Neural cell (in vitro differentiated cells): ENCODE measurements at regions not wholly inside any gene's neighbourhood (a gene's known extent, or its start where the extent isn't known, plus 50 kb on each side); places are given as distances from the start of the nearest gene placed in this dataset.
A peak's percentile ranks its signal among the peaks of the same experiment; 100 is the strongest.

ENCODE experiments used
- H2AFZ ChIP-seq: fragments of 200-600, 300-800 bp; sonication (generic), shearing (Covaris generic); 2 replicates; pipeline ENCODE4 v1.6.0; 2014; ENCODE audit warnings: low read depth, mild to moderate bottlenecking, antibody characterized with exemption, low read length, moderate library complexity
- H3F3A ChIP-seq: fragments of 200-600 bp; shearing (Covaris generic); 2 replicates; pipeline ENCODE4 v1.6.1; 2016; ENCODE audit warnings: mild to moderate bottlenecking, moderate library complexity, mixed read lengths, antibody characterized with exemption, low read length; ENCODE audit not compliant: insufficient read depth, poor library complexity, severe bottlenecking
- H3K27ac ChIP-seq: fragments of 200-600, 300-800 bp; sonication (generic), shearing (Covaris generic); 2 replicates; pipeline ENCODE4 v1.5.1; 2014; ENCODE audit warnings: mild to moderate bottlenecking, low read length, moderate library complexity
- H3K27me3 ChIP-seq: fragments of 300-800, 200-600 bp; sonication (generic), shearing (Covaris generic); 2 replicates; pipeline ENCODE4 v1.6.0; 2014; ENCODE audit warnings: mild to moderate bottlenecking, low read depth, low read length, moderate library complexity; ENCODE audit not compliant: insufficient read depth
- H3K36me3 ChIP-seq: fragments of 300-800, 200-600 bp; sonication (generic), shearing (Covaris generic); 2 replicates; pipeline ENCODE4 v1.5.1; 2014; ENCODE audit warnings: mild to moderate bottlenecking, antibody characterized with exemption, low read length, moderate library complexity; ENCODE audit not compliant: insufficient read depth
- H3K4me2 ChIP-seq: fragments of 300-800, 200-600 bp; sonication (generic), shearing (Covaris generic); 2 replicates; pipeline ENCODE4 v1.6.0; 2014; ENCODE audit warnings: mild to moderate bottlenecking, low read length
- H3K4me3 ChIP-seq: fragments of 300-800, 200-600 bp; sonication (generic), shearing (Covaris generic); 2 replicates; pipeline ENCODE4 v1.5.1; 2014; ENCODE audit warnings: mild to moderate bottlenecking, low read length, moderate library complexity
- H3K79me2 ChIP-seq: fragments of 200-600 bp; shearing (Covaris generic); replicated peaks from 2 replicates; pipeline ENCODE4 v1.6.0; 2014; ENCODE audit warnings: mild to moderate bottlenecking, low read length, moderate library complexity; ENCODE audit not compliant: insufficient read depth
- H3K9ac ChIP-seq: fragments of 300-800, 200-600 bp; sonication (generic), shearing (Covaris generic); 2 replicates; pipeline ENCODE4 v1.6.1; 2016; ENCODE audit warnings: mild to moderate bottlenecking, low read length, mixed read lengths
- H3K9me2 ChIP-seq: fragments of 200-600 bp; shearing (Covaris generic); 2 replicates; pipeline ENCODE4 v1.6.1; 2016; ENCODE audit warnings: mild to moderate bottlenecking, low read length, mixed read lengths; ENCODE audit not compliant: insufficient read depth
- H3K9me3 ChIP-seq: fragments of 200-600, 300-800 bp; sonication (generic), shearing (Covaris generic); 2 replicates; pipeline ENCODE4 v1.6.1; 2016; ENCODE audit warnings: mild to moderate bottlenecking, mixed run types, low read length, moderate library complexity, mixed read lengths
- H4K20me1 ChIP-seq: fragments of 200-600 bp; shearing (Covaris generic); 2 replicates; pipeline ENCODE4 v1.6.1; 2016; ENCODE audit warnings: mild to moderate bottlenecking, mixed run types; ENCODE audit not compliant: insufficient read depth
- EP300 ChIP-seq: fragments of 450-650 bp; conservative IDR thresholded peaks from 2 replicates; pipeline ENCODE4 v1.6.1; 2014; ENCODE audit warnings: antibody characterized with exemption, mild to moderate bottlenecking, moderate library complexity; ENCODE audit not compliant: poor library complexity, severe bottlenecking
- EZH2 ChIP-seq: fragments of 200-600, 300-800 bp; shearing (Covaris generic), sonication (generic); IDR thresholded peaks from 2 replicates; pipeline ENCODE4 v1.6.1; 2014; ENCODE audit warnings: antibody characterized with exemption, low read length, borderline replicate concordance, mild to moderate bottlenecking; ENCODE audit not compliant: insufficient read depth, poor library complexity, severe bottlenecking
- MXI1 ChIP-seq: fragments of 450-650 bp; conservative IDR thresholded peaks from 2 replicates; pipeline ENCODE4 v1.6.1; 2014; ENCODE audit warnings: antibody characterized with exemption, mild to moderate bottlenecking; ENCODE audit not compliant: poor library complexity, severe bottlenecking
- POLR2AphosphoS5 ChIP-seq: IDR thresholded peaks from 2 replicates; pipeline ENCODE4 v1.6.1; 2012
- RAD21 ChIP-seq: fragments of 450-650 bp; conservative IDR thresholded peaks from 2 replicates; pipeline ENCODE4 v1.6.1; 2014; ENCODE audit warnings: antibody characterized with exemption, mild to moderate bottlenecking, moderate library complexity
- SMC3 ChIP-seq: fragments of 450-650 bp; conservative IDR thresholded peaks from 2 replicates; pipeline ENCODE4 v1.6.1; 2014; ENCODE audit warnings: antibody characterized with exemption, mild to moderate bottlenecking, moderate library complexity; ENCODE audit not compliant: poor library complexity
- TAF1 ChIP-seq: IDR thresholded peaks from 2 replicates; pipeline ENCODE4 v1.6.1; 2012; ENCODE audit warnings: low read depth
- TF ChIP-seq, protein P1 (sequence below): fragments of 450-650 bp; IDR thresholded peaks from 2 replicates; pipeline ENCODE4 v1.5.1; 2014; ENCODE audit warnings: antibody characterized with exemption, mild to moderate bottlenecking, moderate library complexity; ENCODE audit not compliant: poor library complexity, severe bottlenecking
- TF ChIP-seq, protein P2 (sequence below): IDR thresholded peaks from 2 replicates; pipeline ENCODE4 v1.6.1; 2012; ENCODE audit warnings: borderline replicate concordance

GRCh38 chr2:5437375-5437774 lies 254.8 kb upstream of the SOX11 start:
- Histone ChIP-seq H3K4me3 (no peak overlapping the region), H4K20me1 (no peaks in the 10 kb centered on the region), H3K27ac (no peak overlapping the region), H3K4me2 (no peak overlapping the region), H3K9ac (no peak overlapping the region), H3K79me2 (no peaks in the 10 kb centered on the region), H2AFZ (no peak overlapping the region), H3K9me2 (no peaks in the 10 kb centered on the region), H3F3A (no peaks in the 10 kb centered on the region), H3K36me3 (no peaks in the 10 kb centered on the region), H3K9me3 (no peaks in the 10 kb centered on the region), H3K27me3 (no peaks in the 10 kb centered on the region)
- no peak for TF ChIP-seq RAD21
- TF ChIP-seq EP300, result peak; percentile 48

- H3K36me3 ChIP-seq, result no peaks in the 10 kb centered on the region
- H3K79me2 ChIP-seq, result no peaks in the 10 kb centered on the region
These were observed 252.0 kb upstream of the SOX11 start for GRCh38 chr2:5440174-5440573.

GRCh38 chr2:5442736-5443135 lies 249.4 kb upstream of the SOX11 start:
- TF ChIP-seq TAF1 (no peak), EP300 (no peak), MXI1 (no peak), POLR2AphosphoS5 (no peak), EZH2 (no peak), SMC3 (no peak), RAD21 (no peak)
- TF ChIP-seq, protein P1, sequence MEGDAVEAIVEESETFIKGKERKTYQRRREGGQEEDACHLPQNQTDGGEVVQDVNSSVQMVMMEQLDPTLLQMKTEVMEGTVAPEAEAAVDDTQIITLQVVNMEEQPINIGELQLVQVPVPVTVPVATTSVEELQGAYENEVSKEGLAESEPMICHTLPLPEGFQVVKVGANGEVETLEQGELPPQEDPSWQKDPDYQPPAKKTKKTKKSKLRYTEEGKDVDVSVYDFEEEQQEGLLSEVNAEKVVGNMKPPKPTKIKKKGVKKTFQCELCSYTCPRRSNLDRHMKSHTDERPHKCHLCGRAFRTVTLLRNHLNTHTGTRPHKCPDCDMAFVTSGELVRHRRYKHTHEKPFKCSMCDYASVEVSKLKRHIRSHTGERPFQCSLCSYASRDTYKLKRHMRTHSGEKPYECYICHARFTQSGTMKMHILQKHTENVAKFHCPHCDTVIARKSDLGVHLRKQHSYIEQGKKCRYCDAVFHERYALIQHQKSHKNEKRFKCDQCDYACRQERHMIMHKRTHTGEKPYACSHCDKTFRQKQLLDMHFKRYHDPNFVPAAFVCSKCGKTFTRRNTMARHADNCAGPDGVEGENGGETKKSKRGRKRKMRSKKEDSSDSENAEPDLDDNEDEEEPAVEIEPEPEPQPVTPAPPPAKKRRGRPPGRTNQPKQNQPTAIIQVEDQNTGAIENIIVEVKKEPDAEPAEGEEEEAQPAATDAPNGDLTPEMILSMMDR, result no peak
- TF ChIP-seq, protein P2, sequence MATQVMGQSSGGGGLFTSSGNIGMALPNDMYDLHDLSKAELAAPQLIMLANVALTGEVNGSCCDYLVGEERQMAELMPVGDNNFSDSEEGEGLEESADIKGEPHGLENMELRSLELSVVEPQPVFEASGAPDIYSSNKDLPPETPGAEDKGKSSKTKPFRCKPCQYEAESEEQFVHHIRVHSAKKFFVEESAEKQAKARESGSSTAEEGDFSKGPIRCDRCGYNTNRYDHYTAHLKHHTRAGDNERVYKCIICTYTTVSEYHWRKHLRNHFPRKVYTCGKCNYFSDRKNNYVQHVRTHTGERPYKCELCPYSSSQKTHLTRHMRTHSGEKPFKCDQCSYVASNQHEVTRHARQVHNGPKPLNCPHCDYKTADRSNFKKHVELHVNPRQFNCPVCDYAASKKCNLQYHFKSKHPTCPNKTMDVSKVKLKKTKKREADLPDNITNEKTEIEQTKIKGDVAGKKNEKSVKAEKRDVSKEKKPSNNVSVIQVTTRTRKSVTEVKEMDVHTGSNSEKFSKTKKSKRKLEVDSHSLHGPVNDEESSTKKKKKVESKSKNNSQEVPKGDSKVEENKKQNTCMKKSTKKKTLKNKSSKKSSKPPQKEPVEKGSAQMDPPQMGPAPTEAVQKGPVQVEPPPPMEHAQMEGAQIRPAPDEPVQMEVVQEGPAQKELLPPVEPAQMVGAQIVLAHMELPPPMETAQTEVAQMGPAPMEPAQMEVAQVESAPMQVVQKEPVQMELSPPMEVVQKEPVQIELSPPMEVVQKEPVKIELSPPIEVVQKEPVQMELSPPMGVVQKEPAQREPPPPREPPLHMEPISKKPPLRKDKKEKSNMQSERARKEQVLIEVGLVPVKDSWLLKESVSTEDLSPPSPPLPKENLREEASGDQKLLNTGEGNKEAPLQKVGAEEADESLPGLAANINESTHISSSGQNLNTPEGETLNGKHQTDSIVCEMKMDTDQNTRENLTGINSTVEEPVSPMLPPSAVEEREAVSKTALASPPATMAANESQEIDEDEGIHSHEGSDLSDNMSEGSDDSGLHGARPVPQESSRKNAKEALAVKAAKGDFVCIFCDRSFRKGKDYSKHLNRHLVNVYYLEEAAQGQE, result no peak
- H3K9me2 ChIP-seq, result no peaks in the 10 kb centered on the region
- no peak overlapping the region for H3K9ac ChIP-seq
- H3K79me2 ChIP-seq, result no peaks in the 10 kb centered on the region
- no peaks in the 10 kb centered on the region for H3F3A ChIP-seq
- no peak overlapping the region for H3K4me2 ChIP-seq
- no peak overlapping the region for H3K4me3 ChIP-seq
- no peaks in the 10 kb centered on the region for H3K36me3 ChIP-seq
- no peaks in the 10 kb centered on the region for H3K27me3 ChIP-seq
- no peaks in the 10 kb centered on the region for H3K9me3 ChIP-seq
- no peak overlapping the region for H3K27ac ChIP-seq
- H4K20me1 ChIP-seq, result no peaks in the 10 kb centered on the region
- H2AFZ ChIP-seq, result no peak overlapping the region

More at GRCh38 chr2:5440174-5440573, 252.0 kb upstream of the SOX11 start:
- H3K27ac ChIP-seq, result no peak overlapping the region
- no peaks in the 10 kb centered on the region for H3K9me3 ChIP-seq
- no peaks in the 10 kb centered on the region for H4K20me1 ChIP-seq
- no peak overlapping the region for H3K9ac ChIP-seq
- TF ChIP-seq EP300 (no peak), EZH2 (no peak), RAD21 (no peak), POLR2AphosphoS5 (no peak), MXI1 (no peak)
- TF ChIP-seq, protein P2, result no peak
- no peaks in the 10 kb centered on the region for H3K9me2 ChIP-seq
- H3K4me3 ChIP-seq, result no peak overlapping the region
- no peak overlapping the region for H3K4me2 ChIP-seq
- H3K27me3 ChIP-seq, result no peaks in the 10 kb centered on the region
- H3F3A ChIP-seq, result no peaks in the 10 kb centered on the region
- no peak overlapping the region for H2AFZ ChIP-seq
